ENCODE measurements at regions not wholly inside any gene's neighbourhood (a gene's known extent, or its start where the extent isn't known, plus 50 kb on each side); places are given as distances from the start of the nearest gene placed in this dataset.

DNA sequence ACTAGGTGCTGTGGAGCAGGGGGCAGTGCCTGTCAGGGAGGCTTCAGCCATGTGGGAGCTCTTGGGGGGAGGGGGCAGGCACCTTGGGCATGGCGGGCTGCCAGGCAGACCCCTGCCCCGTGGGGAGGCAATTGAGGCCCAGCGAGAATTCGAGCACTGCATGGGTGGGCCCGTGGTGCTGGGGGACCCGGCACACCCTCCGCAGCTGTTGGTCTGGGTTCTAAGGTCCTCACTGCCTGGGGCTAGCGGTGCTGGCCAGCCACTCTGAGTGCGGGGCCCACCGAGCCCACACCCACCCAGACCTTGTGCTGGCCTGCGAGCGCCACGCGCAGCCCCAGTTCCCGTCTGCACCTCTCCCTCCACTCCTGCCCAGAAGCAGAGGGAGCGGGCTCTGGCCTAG lies 835.5 kb upstream of the CNTN5 start:
- H4K20me1 ChIP-seq (ENCODE audit: insufficient read depth): no peaks in the 10 kb centered on the region
- CTCF ChIA-PET: no interaction called here
- H3K27ac ChIP-seq (ENCODE audit: low read depth in 2 of 2, low read length in 1 of 2): no peak overlapping the region
- H3F3A ChIP-seq (replicated peaks; ENCODE audit: insufficient read depth): no peaks in the 10 kb centered on the region
- H3K9me2 ChIP-seq: 0 out of 2 replicates have a peak, but pooled peaks cover 4% of the 10 kb centered on the region
- POLR2A ChIA-PET: interaction anchor here (0.6 kb wide), 1 partner anchor 470 kb away, joined by 3 read pairs; no protein-coding TSS in a partner anchor
- DNase-seq: no peak
- TF ChIP-seq FOSL2 (IDR thresholded peaks at IDR 0.05; ENCODE audit: borderline replicate concordance, low read depth) (no peak), GABPA (IDR thresholded peaks at IDR 0.05; ENCODE audit: low read depth) (no peak), TAF1 (IDR thresholded peaks at IDR 0.05; ENCODE audit: borderline replicate concordance, low read depth, low read length) (no peak), RFX5 (IDR thresholded peaks at IDR 0.05; ENCODE audit: low read length) (no peak), EZH2phosphoT487 (IDR thresholded peaks at IDR 0.05; ENCODE audit: borderline replicate concordance, low read depth) (no peak), MXI1 (IDR thresholded peaks at IDR 0.05; ENCODE audit: low read depth, low read length) (no peak), CHD2 (IDR thresholded peaks at IDR 0.05; ENCODE audit: low read length, partially characterized antibody) (no peak)
- TF ChIP-seq, protein P1, sequence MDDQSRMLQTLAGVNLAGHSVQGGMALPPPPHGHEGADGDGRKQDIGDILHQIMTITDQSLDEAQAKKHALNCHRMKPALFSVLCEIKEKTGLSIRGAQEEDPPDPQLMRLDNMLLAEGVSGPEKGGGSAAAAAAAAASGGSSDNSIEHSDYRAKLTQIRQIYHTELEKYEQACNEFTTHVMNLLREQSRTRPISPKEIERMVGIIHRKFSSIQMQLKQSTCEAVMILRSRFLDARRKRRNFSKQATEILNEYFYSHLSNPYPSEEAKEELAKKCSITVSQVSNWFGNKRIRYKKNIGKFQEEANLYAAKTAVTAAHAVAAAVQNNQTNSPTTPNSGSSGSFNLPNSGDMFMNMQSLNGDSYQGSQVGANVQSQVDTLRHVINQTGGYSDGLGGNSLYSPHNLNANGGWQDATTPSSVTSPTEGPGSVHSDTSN (IDR thresholded peaks at IDR 0.05): no peak
- TF ChIP-seq, protein P2, sequence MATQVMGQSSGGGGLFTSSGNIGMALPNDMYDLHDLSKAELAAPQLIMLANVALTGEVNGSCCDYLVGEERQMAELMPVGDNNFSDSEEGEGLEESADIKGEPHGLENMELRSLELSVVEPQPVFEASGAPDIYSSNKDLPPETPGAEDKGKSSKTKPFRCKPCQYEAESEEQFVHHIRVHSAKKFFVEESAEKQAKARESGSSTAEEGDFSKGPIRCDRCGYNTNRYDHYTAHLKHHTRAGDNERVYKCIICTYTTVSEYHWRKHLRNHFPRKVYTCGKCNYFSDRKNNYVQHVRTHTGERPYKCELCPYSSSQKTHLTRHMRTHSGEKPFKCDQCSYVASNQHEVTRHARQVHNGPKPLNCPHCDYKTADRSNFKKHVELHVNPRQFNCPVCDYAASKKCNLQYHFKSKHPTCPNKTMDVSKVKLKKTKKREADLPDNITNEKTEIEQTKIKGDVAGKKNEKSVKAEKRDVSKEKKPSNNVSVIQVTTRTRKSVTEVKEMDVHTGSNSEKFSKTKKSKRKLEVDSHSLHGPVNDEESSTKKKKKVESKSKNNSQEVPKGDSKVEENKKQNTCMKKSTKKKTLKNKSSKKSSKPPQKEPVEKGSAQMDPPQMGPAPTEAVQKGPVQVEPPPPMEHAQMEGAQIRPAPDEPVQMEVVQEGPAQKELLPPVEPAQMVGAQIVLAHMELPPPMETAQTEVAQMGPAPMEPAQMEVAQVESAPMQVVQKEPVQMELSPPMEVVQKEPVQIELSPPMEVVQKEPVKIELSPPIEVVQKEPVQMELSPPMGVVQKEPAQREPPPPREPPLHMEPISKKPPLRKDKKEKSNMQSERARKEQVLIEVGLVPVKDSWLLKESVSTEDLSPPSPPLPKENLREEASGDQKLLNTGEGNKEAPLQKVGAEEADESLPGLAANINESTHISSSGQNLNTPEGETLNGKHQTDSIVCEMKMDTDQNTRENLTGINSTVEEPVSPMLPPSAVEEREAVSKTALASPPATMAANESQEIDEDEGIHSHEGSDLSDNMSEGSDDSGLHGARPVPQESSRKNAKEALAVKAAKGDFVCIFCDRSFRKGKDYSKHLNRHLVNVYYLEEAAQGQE (IDR thresholded peaks at IDR 0.05; ENCODE audit: low read depth, low read length): no peak
- TF ChIP-seq, protein P3, sequence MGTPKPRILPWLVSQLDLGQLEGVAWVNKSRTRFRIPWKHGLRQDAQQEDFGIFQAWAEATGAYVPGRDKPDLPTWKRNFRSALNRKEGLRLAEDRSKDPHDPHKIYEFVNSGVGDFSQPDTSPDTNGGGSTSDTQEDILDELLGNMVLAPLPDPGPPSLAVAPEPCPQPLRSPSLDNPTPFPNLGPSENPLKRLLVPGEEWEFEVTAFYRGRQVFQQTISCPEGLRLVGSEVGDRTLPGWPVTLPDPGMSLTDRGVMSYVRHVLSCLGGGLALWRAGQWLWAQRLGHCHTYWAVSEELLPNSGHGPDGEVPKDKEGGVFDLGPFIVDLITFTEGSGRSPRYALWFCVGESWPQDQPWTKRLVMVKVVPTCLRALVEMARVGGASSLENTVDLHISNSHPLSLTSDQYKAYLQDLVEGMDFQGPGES (IDR thresholded peaks at IDR 0.05; ENCODE audit: low read depth, low read length): no peak
- no peak overlapping the region for H3K9ac ChIP-seq
- no peaks in the 10 kb centered on the region; a peak in 1 of 4 replicates for H3K4me1 ChIP-seq (ENCODE audit: control insufficient read depth in 1 of 2, insufficient read depth in 2 of 2, low read depth in 1 of 2, low read length in 1 of 2)
- H3K4me2 ChIP-seq: no peak overlapping the region
- H2AFZ ChIP-seq (ENCODE audit: low read depth): no peak overlapping the region
- no peaks in the 10 kb centered on the region for H3K36me3 ChIP-seq (replicated peaks in 1 of 2; ENCODE audit: control insufficient read depth in 1 of 2, insufficient read depth in 2 of 2, low read length in 1 of 2)
- H3K4me3 ChIP-seq (ENCODE audit: low read depth in 2 of 2, low read length in 1 of 2): no peak overlapping the region
- no peaks in the 10 kb centered on the region for H3K27me3 ChIP-seq (ENCODE audit: insufficient read depth)
- 60% methylated on average over 1 of the region's 16 CpGs for WGBS (ENCODE audit: low lambda C conversion rate)
- H3K9me3 ChIP-seq: no peaks in the 10 kb centered on the region
- no peaks in the 10 kb centered on the region for H3K79me2 ChIP-seq (ENCODE audit: insufficient read depth)

DNA sequence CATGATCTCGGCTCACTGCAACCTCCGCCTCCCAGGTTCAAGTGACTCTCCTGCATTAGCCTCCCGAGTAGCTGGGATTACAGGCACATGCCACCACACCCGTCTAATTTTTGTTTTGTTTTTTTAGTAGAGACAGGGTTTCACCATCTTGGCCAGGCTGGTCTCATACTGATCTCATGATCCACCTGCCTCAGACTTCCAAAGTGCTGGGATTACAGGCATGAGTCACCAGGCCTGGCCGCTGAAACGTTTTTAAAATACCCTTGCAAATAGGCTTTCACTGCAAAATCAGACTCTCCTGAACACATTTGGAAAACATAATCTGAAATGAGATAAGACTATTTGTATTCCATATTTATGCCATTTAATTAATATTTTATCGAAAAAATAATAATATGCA lies 826.1 kb upstream of the CNTN5 start:
- H3K4me2 ChIP-seq: no peak overlapping the region
- H3K4me3 ChIP-seq (ENCODE audit: low read depth in 2 of 2, low read length in 1 of 2): no peak overlapping the region
- H3K9ac ChIP-seq: no peak overlapping the region
- H3F3A ChIP-seq (replicated peaks; ENCODE audit: insufficient read depth): no peaks in the 10 kb centered on the region
- H3K9me3 ChIP-seq: no peaks in the 10 kb centered on the region
- no peak for DNase-seq
- no peaks in the 10 kb centered on the region for H3K9me2 ChIP-seq
- no peak overlapping the region for H2AFZ ChIP-seq (ENCODE audit: low read depth)
- H4K20me1 ChIP-seq (ENCODE audit: insufficient read depth): no peaks in the 10 kb centered on the region
- H3K79me2 ChIP-seq (ENCODE audit: insufficient read depth): no peaks in the 10 kb centered on the region
- no peaks in the 10 kb centered on the region for H3K27me3 ChIP-seq (ENCODE audit: insufficient read depth)
- H3K27ac ChIP-seq (ENCODE audit: low read depth in 2 of 2, low read length in 1 of 2): no peak overlapping the region
- ChIA-PET POLR2A (no interaction called here), CTCF (no interaction called here)
- H3K36me3 ChIP-seq (replicated peaks in 1 of 2; ENCODE audit: control insufficient read depth in 1 of 2, insufficient read depth in 2 of 2, low read length in 1 of 2): no peaks in the 10 kb centered on the region
- H3K4me1 ChIP-seq (ENCODE audit: control insufficient read depth in 1 of 2, insufficient read depth in 2 of 2, low read depth in 1 of 2, low read length in 1 of 2): no peaks in the 10 kb centered on the region
- 43% methylated on average over 7 of the region's 7 CpGs for WGBS (ENCODE audit: low lambda C conversion rate)
- TF ChIP-seq CHD2 (IDR thresholded peaks at IDR 0.05; ENCODE audit: low read length, partially characterized antibody) (no peak), RXRA (IDR thresholded peaks at IDR 0.05; ENCODE audit: borderline replicate concordance, low read depth) (no peak), RFX5 (IDR thresholded peaks at IDR 0.05; ENCODE audit: low read length) (no peak), MXI1 (IDR thresholded peaks at IDR 0.05; ENCODE audit: low read depth, low read length) (no peak), TEAD4 (IDR thresholded peaks at IDR 0.05; ENCODE audit: borderline replicate concordance, insufficient read depth) (no peak), TCF12 (IDR thresholded peaks at IDR 0.05) (no peak), JUND (IDR thresholded peaks at IDR 0.05) (no peak), FOXM1 (IDR thresholded peaks at IDR 0.05; ENCODE audit: low read depth) (no peak), FOXJ3 (CRISPR knock-in tag; IDR thresholded peaks at IDR 0.05) (no peak), NRF1 (IDR thresholded peaks at IDR 0.05; ENCODE audit: low read depth, low read length) (no peak)
- TF ChIP-seq, protein P4, sequence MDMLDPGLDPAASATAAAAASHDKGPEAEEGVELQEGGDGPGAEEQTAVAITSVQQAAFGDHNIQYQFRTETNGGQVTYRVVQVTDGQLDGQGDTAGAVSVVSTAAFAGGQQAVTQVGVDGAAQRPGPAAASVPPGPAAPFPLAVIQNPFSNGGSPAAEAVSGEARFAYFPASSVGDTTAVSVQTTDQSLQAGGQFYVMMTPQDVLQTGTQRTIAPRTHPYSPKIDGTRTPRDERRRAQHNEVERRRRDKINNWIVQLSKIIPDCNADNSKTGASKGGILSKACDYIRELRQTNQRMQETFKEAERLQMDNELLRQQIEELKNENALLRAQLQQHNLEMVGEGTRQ (IDR thresholded peaks at IDR 0.05; ENCODE audit: borderline replicate concordance, low read depth, low read length): no peak
- TF ChIP-seq, protein P3 (IDR thresholded peaks at IDR 0.05; ENCODE audit: low read depth, low read length): no peak
- TF ChIP-seq, protein P1 (IDR thresholded peaks at IDR 0.05): no peak

All from SK-N-SH (cell line).